H1 (cell line): ENCODE measurements at regions not wholly inside any gene's neighbourhood (a gene's known extent, or its start where the extent isn't known, plus 50 kb on each side); places are given as distances from the start of the nearest gene placed in this dataset.

Source experiments
- EP300 ChIP-seq, 2 experiments: IDR thresholded peaks; 1 replicate in 1 of 2; 2 replicates in 1 of 2; pipeline ENCODE4 v1.6.1; 2011 to 2012; ENCODE audit warnings: low read depth in 2 of 2, low read length in 2 of 2, mild to moderate bottlenecking in 2 of 2, borderline replicate concordance in 1 of 2, inconsistent platforms in 1 of 2, moderate library complexity in 1 of 2
- POLR2A ChIP-seq, 2 experiments: IDR thresholded peaks; 1 replicate in 1 of 2; 2 replicates in 1 of 2; pipeline ENCODE4 v1.6.1; 2011; ENCODE audit warnings: low read depth in 2 of 2, low read length in 2 of 2, mild to moderate bottlenecking in 2 of 2; ENCODE audit errors: control extremely low read depth in 1 of 2
- SIN3A ChIP-seq, 2 experiments: IDR thresholded peaks in 1 of 2; conservative IDR thresholded peaks in 1 of 2; 2 replicates each; pipeline ENCODE4 v1.6.1; 2011 to 2012; ENCODE audit warnings: low read length in 2 of 2, improper control_type of control experiment in 1 of 2, low read depth in 1 of 2, mild to moderate bottlenecking in 1 of 2
- TF ChIP-seq, protein P1 (sequence below), 3 experiments: IDR thresholded peaks; 1 replicate in 2 of 3; 2 replicates in 1 of 3; pipeline versions ENCODE4 v1.5.1 to v1.6.1; 2011; ENCODE audit warnings: low read length in 3 of 3, mild to moderate bottlenecking in 3 of 3, inconsistent platforms in 2 of 3, low read depth in 1 of 3, moderate library complexity in 1 of 3; ENCODE audit not compliant: insufficient read depth in 1 of 3; ENCODE audit errors: control extremely low read depth in 1 of 3

DNA sequence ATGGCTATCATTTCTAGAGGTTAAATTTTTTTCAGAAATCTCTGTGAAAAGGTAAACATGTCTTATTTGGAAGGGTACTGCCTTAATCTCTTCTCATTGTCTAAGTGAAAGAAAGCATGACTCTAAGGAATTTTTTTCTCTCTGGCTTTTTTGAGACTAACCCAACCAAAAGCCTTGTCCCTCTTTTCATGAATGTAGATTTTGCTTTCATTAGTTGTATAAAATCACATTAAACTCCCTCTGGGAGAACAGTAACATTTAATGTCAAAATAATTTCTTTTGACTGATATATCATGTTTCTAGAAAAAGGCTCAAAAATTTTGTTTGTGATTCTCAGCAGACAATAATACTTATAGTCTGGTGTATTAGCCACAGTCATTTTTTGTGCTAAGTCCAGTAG is 168.4 kb upstream of the SPOPL start:
- TF ChIP-seq, protein P1, sequence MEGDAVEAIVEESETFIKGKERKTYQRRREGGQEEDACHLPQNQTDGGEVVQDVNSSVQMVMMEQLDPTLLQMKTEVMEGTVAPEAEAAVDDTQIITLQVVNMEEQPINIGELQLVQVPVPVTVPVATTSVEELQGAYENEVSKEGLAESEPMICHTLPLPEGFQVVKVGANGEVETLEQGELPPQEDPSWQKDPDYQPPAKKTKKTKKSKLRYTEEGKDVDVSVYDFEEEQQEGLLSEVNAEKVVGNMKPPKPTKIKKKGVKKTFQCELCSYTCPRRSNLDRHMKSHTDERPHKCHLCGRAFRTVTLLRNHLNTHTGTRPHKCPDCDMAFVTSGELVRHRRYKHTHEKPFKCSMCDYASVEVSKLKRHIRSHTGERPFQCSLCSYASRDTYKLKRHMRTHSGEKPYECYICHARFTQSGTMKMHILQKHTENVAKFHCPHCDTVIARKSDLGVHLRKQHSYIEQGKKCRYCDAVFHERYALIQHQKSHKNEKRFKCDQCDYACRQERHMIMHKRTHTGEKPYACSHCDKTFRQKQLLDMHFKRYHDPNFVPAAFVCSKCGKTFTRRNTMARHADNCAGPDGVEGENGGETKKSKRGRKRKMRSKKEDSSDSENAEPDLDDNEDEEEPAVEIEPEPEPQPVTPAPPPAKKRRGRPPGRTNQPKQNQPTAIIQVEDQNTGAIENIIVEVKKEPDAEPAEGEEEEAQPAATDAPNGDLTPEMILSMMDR (IDR thresholded peaks at IDR 0.05; ENCODE audit: control extremely low read depth in 1 of 3, insufficient read depth in 1 of 3, low read depth in 1 of 3, low read length in 3 of 3), result no peak
- TF ChIP-seq POLR2A (IDR thresholded peaks at IDR 0.05; ENCODE audit: control extremely low read depth in 1 of 2, low read depth in 2 of 2, low read length in 2 of 2) (no peak), SIN3A (conservative IDR thresholded peaks at IDR 0.05 in 1 of 2, IDR thresholded peaks at IDR 0.05 in 1 of 2; ENCODE audit: low read depth in 1 of 2, low read length in 2 of 2) (no peak), EP300 (IDR thresholded peaks at IDR 0.05; ENCODE audit: borderline replicate concordance in 1 of 2, low read depth in 2 of 2, low read length in 2 of 2) (no peak)
